K562 (cell line): ENCODE measurements at regions not wholly inside any gene's neighbourhood (a gene's known extent, or its start where the extent isn't known, plus 50 kb on each side); places are given as distances from the start of the nearest gene placed in this dataset.

Experiments
- ATAC-seq: fragments of 200-7000 bp; cut with Tn5 transposase; 3 replicates; pipeline ENCODE4 v1.9.1; 2020; ENCODE audit warnings: moderate library complexity
- BruUV-seq: library from RNA; stranded (reverse); fragments of 400-500 nt; replicated peaks from 2 replicates; lab custom pipeline; 2021; lab: Mats Ljungman, UMichigan
- CTCF ChIA-PET: fragments of 300-600 bp; formaldehyde crosslinking; extraction: SDS; loops from one replicate; lab custom pipeline; 2021; ENCODE audit warnings: low intra/inter-chr PET ratio; lab: Yijun Ruan, JAX
- POLR2A ChIA-PET: fragments of 300-600, 350-650 bp; sonication (Branson Sonifier 250); formaldehyde crosslinking; extraction: SDS; loops from one replicate; lab custom pipeline; 2021; ENCODE audit warnings: antibody characterized with exemption, inconsistent platforms; lab: Yijun Ruan, JAX
- DNase-seq, 4 experiments: peaks; one replicate each; pipeline versions ENCODE4 v3.0.0 to v3.0.0-alpha.2; 2011 to 2018; ENCODE audit warnings: low spot score in 3 of 4, mixed read lengths in 3 of 4; ENCODE audit errors: extremely low read depth in 1 of 4
- FAIRE-seq: peaks from 2 replicates; lab custom pipeline; 2011; peaks lifted over from hg19 to GRCh38; lab: Jason Lieb, UNC
- H2AFZ ChIP-seq: 2 replicates; pipeline ENCODE4 v1.6.0; 2011; ENCODE audit warnings: low read depth, low read length, control low read depth, inconsistent platforms
- H3K27ac ChIP-seq: fragments of 200-600 bp; 3 replicates; pipeline ENCODE4 v1.8.0; 2011; ENCODE audit warnings: low read depth, mild to moderate bottlenecking, control low read depth, inconsistent platforms, low read length, moderate library complexity, mixed read lengths; ENCODE audit errors: extremely low read depth
- H3K27me3 ChIP-seq, 2 experiments: fragments of 300-600 bp in 1 of 2; 2 replicates in 1 of 2; 3 replicates in 1 of 2; pipeline versions ENCODE4 v1.6.0 to v1.8.0; 2011; ENCODE audit warnings: inconsistent platforms in 2 of 2, low read length in 2 of 2, mild to moderate bottlenecking in 1 of 2, mixed read lengths in 1 of 2, moderate library complexity in 1 of 2; ENCODE audit not compliant: control insufficient read depth in 2 of 2, insufficient read depth in 2 of 2
- H3K36me3 ChIP-seq: fragments of 300-600 bp; 3 replicates; pipeline ENCODE4 v1.8.0; 2011; ENCODE audit warnings: mild to moderate bottlenecking, low read length, inconsistent platforms; ENCODE audit not compliant: control insufficient read depth, insufficient read depth
- H3K4me1 ChIP-seq, 2 experiments: fragments of 200-600 bp in 1 of 2; replicated peaks in 1 of 2; 2 replicates in 1 of 2; 3 replicates in 1 of 2; pipeline versions ENCODE4 v1.5.1 to v1.8.0; 2011; ENCODE audit warnings: inconsistent platforms in 2 of 2, low read length in 2 of 2, mild to moderate bottlenecking in 1 of 2, mixed read lengths in 1 of 2, moderate library complexity in 1 of 2; ENCODE audit not compliant: control insufficient read depth in 2 of 2, insufficient read depth in 2 of 2
- H3K4me2 ChIP-seq: 2 replicates; pipeline ENCODE4 v1.6.1; 2011; ENCODE audit warnings: low read length, control low read depth, inconsistent platforms, mixed read lengths; ENCODE audit not compliant: insufficient read depth
- H3K4me3 ChIP-seq: fragments of 200-600 bp; sonication (generic), shearing (Covaris generic); 2 replicates; pipeline ENCODE4 v1.5.1; 2016; ENCODE audit warnings: control low read depth, inconsistent platforms
- H3K79me2 ChIP-seq: fragments of 200-600 bp; 3 replicates; pipeline ENCODE4 v1.8.0; 2011; ENCODE audit warnings: low read length, inconsistent platforms; ENCODE audit not compliant: control insufficient read depth, insufficient read depth
- H3K9ac ChIP-seq, 2 experiments: 2 replicates each; pipeline versions ENCODE4 v1.6.0 to v1.6.1; 2011; ENCODE audit warnings: low read depth in 2 of 2, low read length in 2 of 2, control low read depth in 1 of 2, inconsistent platforms in 1 of 2, mild to moderate bottlenecking in 1 of 2, mixed read lengths in 1 of 2; ENCODE audit not compliant: insufficient read depth in 1 of 2
- H3K9me1 ChIP-seq: one replicate; pipeline ENCODE4 v1.6.0; 2011; ENCODE audit warnings: inconsistent platforms, mild to moderate bottlenecking, low read length, moderate library complexity; ENCODE audit not compliant: control insufficient read depth, insufficient read depth
- H3K9me3 ChIP-seq: replicated peaks from 2 replicates; pipeline ENCODE4 v1.5.1; 2011; ENCODE audit warnings: low read depth, low read length, inconsistent platforms; ENCODE audit not compliant: control insufficient read depth, insufficient read depth
- H4K20me1 ChIP-seq: replicated peaks from 2 replicates; pipeline ENCODE4 v1.6.1; 2011; ENCODE audit warnings: low read length, inconsistent platforms, mixed read lengths; ENCODE audit not compliant: control insufficient read depth, insufficient read depth
- DIDO1 ChIP-seq: fragments of 450-650 bp; IDR thresholded peaks from 2 replicates; pipeline ENCODE4 v1.6.1; 2016; ENCODE audit warnings: low read depth, missing biosample characterization, missing genetic modification characterization
- ETV5 ChIP-seq: sonication (generic); formaldehyde crosslinking; IDR thresholded peaks from 2 replicates; pipeline ENCODE4 v1.4.0; 2020; ENCODE audit warnings: low read depth, mild to moderate bottlenecking, missing genetic modification reagents
- MCM2 ChIP-seq: fragments of 450-650 bp; IDR thresholded peaks from 2 replicates; pipeline ENCODE4 v1.6.1; 2017; ENCODE audit warnings: low read depth, mild to moderate bottlenecking
- NR2F6 ChIP-seq: fragments of 450-650 bp; formaldehyde crosslinking; IDR thresholded peaks from 2 replicates; pipeline ENCODE4 v1.4.0; 2020; ENCODE audit warnings: mild to moderate bottlenecking
- PCBP2 ChIP-seq: fragments of 200-400 bp; formaldehyde crosslinking; IDR thresholded peaks from 2 replicates; pipeline ENCODE4 v1.6.1; 2018; ENCODE audit warnings: low read length, low read depth, mild to moderate bottlenecking, moderate library complexity; ENCODE audit not compliant: poor library complexity, severe bottlenecking
- POLR2AphosphoS5 ChIP-seq: IDR thresholded peaks from 2 replicates; pipeline ENCODE4 v1.6.1; 2011; ENCODE audit warnings: mild to moderate bottlenecking, low read depth, low read length, moderate library complexity; ENCODE audit not compliant: control insufficient read depth, insufficient read depth
- SFPQ ChIP-seq: fragments of 200-400 bp; formaldehyde crosslinking; IDR thresholded peaks from 2 replicates; pipeline ENCODE4 v1.6.1; 2017; ENCODE audit warnings: mild to moderate bottlenecking, low read depth, low read length, moderate library complexity
- TAF1 ChIP-seq: IDR thresholded peaks from 2 replicates; pipeline ENCODE4 v1.6.1; 2011; ENCODE audit warnings: mild to moderate bottlenecking, low read length, moderate library complexity; ENCODE audit not compliant: insufficient read depth, control insufficient read depth, severe bottlenecking; ENCODE audit errors: extremely low read depth
- ZNF354B ChIP-seq: fragments of 250-450 bp; sonication (Bioruptor Pico); IDR thresholded peaks from 2 replicates; pipeline ENCODE4 v1.4.0; 2020
- ZNF407 ChIP-seq: fragments of 450-650 bp; IDR thresholded peaks from 2 replicates; pipeline ENCODE4 v1.6.1; 2016; ENCODE audit warnings: low read depth
- ZNF830 ChIP-seq: fragments of 250-450 bp; sonication (Bioruptor Pico); IDR thresholded peaks from 2 replicates; pipeline ENCODE4 v1.5.0; 2021; ENCODE audit warnings: mild to moderate bottlenecking
- WGBS: fragments of 100-300 bp; shearing (Covaris generic); methylation state at CpG from one replicate; pipeline ENCODE4 v1.1.6; 2016; ENCODE audit warnings: low coverage, mixed read lengths; ENCODE audit not compliant: insufficient coverage; ENCODE audit errors: missing lambda C conversion rate; 5-methylcytosine and 5-hydroxymethylcytosine counted together
- in situ Hi-C: fragments of 300-500 bp; cut with MboI; formaldehyde crosslinking; loops from 4 replicates; pipeline ENCODE4 v1.15.0; 2018; ENCODE audit warnings: inconsistent platforms, mixed read lengths
- intact Hi-C: fragments of 100-400 bp; cut with micrococcal nuclease; formaldehyde crosslinking; loops from 2 replicates; pipeline ENCODE4 v1.14.2; 2022

GRCh38 chr7:25895792-25896171, 256.2 kb upstream of the NFE2L3 start:
- CTCF ChIA-PET = interaction anchor here (1.2 to 1.8 kb wide), 2 partner anchors 469 to 772 kb away, joined by 4 to 7 read pairs; no protein-coding TSS in a partner anchor
- Histone ChIP-seq H3K27me3 (no peaks in the 10 kb centered on the region), H3K36me3 (no peaks in the 10 kb centered on the region), H3K4me3 (no peak overlapping the region), H3K9me3 (peaks cover 3% of the 10 kb centered on the region; the same call in 1 of the 2 replicates), H3K27ac (no peak overlapping the region), H2AFZ (peak overlapping the region; percentile 99), H3K4me1 (peaks cover 4 to 18% of the 10 kb centered on the region in 2 experiments; a peak in 4 of 5 replicates), H4K20me1 (no peaks in the 10 kb centered on the region), H3K9ac (no peak overlapping the region), H3K79me2 (no peaks in the 10 kb centered on the region), H3K4me2 (peak overlapping the region; percentile 79), H3K9me1 (no peaks in the 10 kb centered on the region)
- in situ Hi-C loops (loop anchor here (5.0 to 25.0 kb wide), 6 partner anchors 52 to 1267 kb away; partner anchors contain the start of genes HOXA10, HOXA3, HOXA7 and HOXA9), intact Hi-C loops (loop anchor here (2.0 to 10.0 kb wide), 2 partner anchors 31 to 309 kb away; partner anchors contain the start of genes CBX3 and HNRNPA2B1)
- FAIRE-seq = no peak
- ATAC-seq = no peak
- POLR2A ChIA-PET = interaction anchor here (0.5 to 2.6 kb wide), 7 partner anchors 11 to 578 kb away, joined by 3 to 16 read pairs (median 3); no protein-coding TSS in a partner anchor
- no TSS peak for BruUV-seq
- 59% methylated on average over 2 of the region's 6 CpGs for WGBS
- no peak for DNase-seq
- TF ChIP-seq ZNF354B = no peak
- no peak for TF ChIP-seq TAF1
- TF ChIP-seq DIDO1 = no peak
- TF ChIP-seq ZNF830 = no peak
- TF ChIP-seq ETV5 = no peak
- TF ChIP-seq NR2F6 (CRISPR knock-in tag) = no peak
- TF ChIP-seq ZNF407 = no peak
- TF ChIP-seq SFPQ = no peak
- TF ChIP-seq POLR2AphosphoS5 = no peak
- no peak for TF ChIP-seq MCM2
- no peak for TF ChIP-seq PCBP2
